ENCODE measurements at regions not wholly inside any gene's neighbourhood (a gene's known extent, or its start where the extent isn't known, plus 50 kb on each side); places are given as distances from the start of the nearest gene placed in this dataset.

DNA sequence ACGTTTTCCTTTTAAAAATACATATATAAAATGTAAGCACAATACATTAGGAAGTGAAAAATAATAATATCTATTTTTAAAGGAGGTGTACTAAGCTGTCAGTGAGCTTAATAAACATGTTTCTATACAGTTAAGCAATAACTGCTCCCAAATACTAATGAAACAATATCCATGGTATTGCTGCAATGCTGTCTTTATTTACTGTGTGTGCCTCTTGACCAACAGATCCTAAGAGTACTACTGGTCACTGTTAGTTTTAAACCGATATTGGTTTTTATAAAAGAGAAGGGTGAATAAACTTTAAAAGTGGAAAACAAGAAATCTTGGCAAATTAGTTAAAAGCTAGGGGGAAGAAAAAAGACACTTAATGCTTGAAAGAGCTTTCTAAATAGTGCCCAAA, 1029.0 kb downstream of the FSTL5 start:
- TF ChIP-seq POLR2AphosphoS5 (IDR thresholded peaks at IDR 0.05) (no peak), POLR2A (IDR thresholded peaks at IDR 0.05) (no peak)
- TF ChIP-seq, protein P1, sequence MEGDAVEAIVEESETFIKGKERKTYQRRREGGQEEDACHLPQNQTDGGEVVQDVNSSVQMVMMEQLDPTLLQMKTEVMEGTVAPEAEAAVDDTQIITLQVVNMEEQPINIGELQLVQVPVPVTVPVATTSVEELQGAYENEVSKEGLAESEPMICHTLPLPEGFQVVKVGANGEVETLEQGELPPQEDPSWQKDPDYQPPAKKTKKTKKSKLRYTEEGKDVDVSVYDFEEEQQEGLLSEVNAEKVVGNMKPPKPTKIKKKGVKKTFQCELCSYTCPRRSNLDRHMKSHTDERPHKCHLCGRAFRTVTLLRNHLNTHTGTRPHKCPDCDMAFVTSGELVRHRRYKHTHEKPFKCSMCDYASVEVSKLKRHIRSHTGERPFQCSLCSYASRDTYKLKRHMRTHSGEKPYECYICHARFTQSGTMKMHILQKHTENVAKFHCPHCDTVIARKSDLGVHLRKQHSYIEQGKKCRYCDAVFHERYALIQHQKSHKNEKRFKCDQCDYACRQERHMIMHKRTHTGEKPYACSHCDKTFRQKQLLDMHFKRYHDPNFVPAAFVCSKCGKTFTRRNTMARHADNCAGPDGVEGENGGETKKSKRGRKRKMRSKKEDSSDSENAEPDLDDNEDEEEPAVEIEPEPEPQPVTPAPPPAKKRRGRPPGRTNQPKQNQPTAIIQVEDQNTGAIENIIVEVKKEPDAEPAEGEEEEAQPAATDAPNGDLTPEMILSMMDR (IDR thresholded peaks at IDR 0.05 in 8 of 11, conservative IDR thresholded peaks at IDR 0.05 in 3 of 11), result no peak

All from spleen (tissue), 7 donors.